Sigmoid colon (tissue), 6 donors: ENCODE measurements at regions not wholly inside any gene's neighbourhood (a gene's known extent, or its start where the extent isn't known, plus 50 kb on each side); places are given as distances from the start of the nearest gene placed in this dataset.

ENCODE experiments used
- DNase-seq: peaks from one replicate; pipeline ENCODE4 v3.0.0-alpha.2; 2019
- H3K27ac ChIP-seq, 4 donors: fragments of 200-600 bp; sonication (generic); one replicate each; pipeline ENCODE4 v1.5.1; 2016 to 2019; ENCODE audit warnings: mild to moderate bottlenecking in 1 of 4
- H3K27me3 ChIP-seq, 3 donors: fragments of 200-600 bp; sonication (generic); one replicate each; pipeline ENCODE4 v1.5.1; 2019; ENCODE audit warnings: mild to moderate bottlenecking in 1 of 3
- H3K36me3 ChIP-seq, 4 donors: fragments of 200-600 bp; sonication (generic); one replicate each; pipeline ENCODE4 v1.5.1; 2016 to 2019
- H3K4me1 ChIP-seq, 4 donors: fragments of 200-600 bp; sonication (generic); one replicate each; pipeline ENCODE4 v1.5.1; 2017 to 2019
- H3K4me3 ChIP-seq, 4 donors: fragments of 200-600 bp; sonication (generic); one replicate each; pipeline ENCODE4 v1.5.1; 2017 to 2019; ENCODE audit warnings: mild to moderate bottlenecking in 2 of 4, moderate library complexity in 1 of 4
- H3K9me3 ChIP-seq, 4 donors: fragments of 200-600 bp in 3 of 4; sonication (generic) in 3 of 4; one replicate each; pipeline versions ENCODE4 v1.5.1 to v1.6.1; 2013 to 2019
- EP300 ChIP-seq, 4 donors: sonication (generic); formaldehyde crosslinking; IDR thresholded peaks; one replicate each; pipeline ENCODE4 v1.6.1; 2017; ENCODE audit warnings: antibody characterized with exemption in 4 of 4
- POLR2A ChIP-seq, 2 donors: fragments of 450-650 bp; IDR thresholded peaks; one replicate each; pipeline ENCODE4 v1.6.1; 2016; ENCODE audit warnings: antibody characterized with exemption in 2 of 2, mild to moderate bottlenecking in 2 of 2, moderate library complexity in 2 of 2
- POLR2AphosphoS5 ChIP-seq, 4 donors: sonication (generic); formaldehyde crosslinking; IDR thresholded peaks; one replicate each; pipeline ENCODE4 v1.6.1; 2017; ENCODE audit warnings: antibody characterized with exemption in 4 of 4
- WGBS, 2 donors: extraction: QIAGEN DNeasy Blood & Tissue Kit; methylation state at CpG; one replicate each; pipeline ENCODE4 v1.1.7; 2013; 5-methylcytosine and 5-hydroxymethylcytosine counted together
- intact Hi-C: fragments of 100-400 bp; cut with DNase I; formaldehyde crosslinking; loops from one replicate; pipeline ENCODE4 v1.15.1; 2023
- TF ChIP-seq, protein P1 (sequence below), 4 experiments: fragments of 450-650 bp in 3 of 4; fragments of 200-600 bp in 1 of 4; IDR thresholded peaks; one replicate each; pipeline ENCODE4 v1.5.1; 2016 to 2019; ENCODE audit warnings: antibody characterized with exemption in 4 of 4, mild to moderate bottlenecking in 3 of 4, moderate library complexity in 2 of 4
- donor health status: healthy with polysubstance abuse.
- donor health status: healthy.

DNA sequence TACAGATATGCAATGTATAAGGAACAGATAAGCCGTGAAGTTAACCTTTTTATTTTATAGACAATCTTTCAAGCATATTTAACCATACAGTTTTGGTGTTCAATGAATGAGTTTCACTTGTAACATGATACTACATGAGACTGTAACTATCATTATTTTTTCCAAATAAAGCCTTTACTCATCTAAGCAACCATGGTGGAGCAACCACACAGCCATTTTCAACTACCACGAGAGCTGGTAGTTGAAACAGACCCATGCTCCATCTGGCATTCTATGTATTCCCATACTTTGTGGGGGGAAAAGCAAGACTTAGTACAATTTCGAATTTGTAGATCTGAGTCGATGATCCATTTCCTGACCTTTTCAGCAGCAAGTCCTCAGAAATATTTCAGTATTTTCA lies 159.3 kb upstream of the RND3 start:
- no peaks in the 10 kb centered on the region for H3K27me3 ChIP-seq
- TF ChIP-seq, protein P1, sequence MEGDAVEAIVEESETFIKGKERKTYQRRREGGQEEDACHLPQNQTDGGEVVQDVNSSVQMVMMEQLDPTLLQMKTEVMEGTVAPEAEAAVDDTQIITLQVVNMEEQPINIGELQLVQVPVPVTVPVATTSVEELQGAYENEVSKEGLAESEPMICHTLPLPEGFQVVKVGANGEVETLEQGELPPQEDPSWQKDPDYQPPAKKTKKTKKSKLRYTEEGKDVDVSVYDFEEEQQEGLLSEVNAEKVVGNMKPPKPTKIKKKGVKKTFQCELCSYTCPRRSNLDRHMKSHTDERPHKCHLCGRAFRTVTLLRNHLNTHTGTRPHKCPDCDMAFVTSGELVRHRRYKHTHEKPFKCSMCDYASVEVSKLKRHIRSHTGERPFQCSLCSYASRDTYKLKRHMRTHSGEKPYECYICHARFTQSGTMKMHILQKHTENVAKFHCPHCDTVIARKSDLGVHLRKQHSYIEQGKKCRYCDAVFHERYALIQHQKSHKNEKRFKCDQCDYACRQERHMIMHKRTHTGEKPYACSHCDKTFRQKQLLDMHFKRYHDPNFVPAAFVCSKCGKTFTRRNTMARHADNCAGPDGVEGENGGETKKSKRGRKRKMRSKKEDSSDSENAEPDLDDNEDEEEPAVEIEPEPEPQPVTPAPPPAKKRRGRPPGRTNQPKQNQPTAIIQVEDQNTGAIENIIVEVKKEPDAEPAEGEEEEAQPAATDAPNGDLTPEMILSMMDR (IDR thresholded peaks at IDR 0.05): no peak
- TF ChIP-seq EP300 (IDR thresholded peaks at IDR 0.05) (no peak), POLR2AphosphoS5 (IDR thresholded peaks at IDR 0.05) (no peak), POLR2A (IDR thresholded peaks at IDR 0.05) (no peak)

DNA sequence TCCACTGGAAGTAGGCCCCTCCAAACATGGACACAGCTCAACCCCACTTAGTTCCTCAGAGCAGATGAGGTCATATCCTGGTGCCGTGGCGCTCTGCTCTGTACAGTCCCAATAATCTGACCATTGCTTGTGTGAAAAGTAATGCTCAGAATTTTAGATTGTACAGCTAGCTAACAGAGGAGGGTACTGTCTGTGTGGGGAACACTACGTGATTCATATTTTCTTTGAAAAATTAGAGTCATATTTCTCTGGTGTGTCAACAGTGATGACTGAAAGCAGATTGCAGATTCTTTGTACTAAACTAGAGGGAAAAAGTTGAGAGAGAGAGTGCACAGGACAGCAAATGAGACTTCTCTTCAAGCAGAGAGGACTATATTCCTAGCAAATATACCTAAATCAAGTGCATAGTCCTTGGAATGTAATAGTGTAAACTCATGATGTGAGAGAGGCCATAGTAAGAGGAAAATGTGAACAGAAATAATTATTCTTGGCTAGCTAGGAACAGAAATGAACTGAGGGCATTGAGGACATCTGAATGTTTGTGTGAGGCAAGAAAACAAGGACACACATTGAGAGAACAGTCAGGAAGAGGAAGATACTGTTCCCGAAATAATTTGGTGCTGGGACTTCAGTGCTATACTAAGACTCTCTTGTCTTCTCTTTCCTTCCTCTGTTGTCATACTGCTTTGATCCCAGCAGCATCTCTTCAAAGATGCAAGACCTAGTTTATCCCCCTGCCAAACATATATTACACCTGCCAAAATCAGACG lies 157.0 kb upstream of the RND3 start:
- TF ChIP-seq POLR2A (IDR thresholded peaks at IDR 0.05) (no peak), POLR2AphosphoS5 (IDR thresholded peaks at IDR 0.05) (no peak), EP300 (IDR thresholded peaks at IDR 0.05) (no peak)
- TF ChIP-seq, protein P1 (IDR thresholded peaks at IDR 0.05): no peak
- Histone ChIP-seq H3K9me3 (no peaks in the 10 kb centered on the region), H3K36me3 (no peaks in the 10 kb centered on the region), H3K27me3 (no peaks in the 10 kb centered on the region), H3K4me3 (no peak overlapping the region), H3K4me1 (peaks cover 0 to 12% (median 3%) of the 10 kb centered on the region in 4 donors), H3K27ac (peak overlapping the region; percentile 46 to 61 (median 52))
- DNase-seq: no peak
- WGBS, 2 donors: 60 to 61% methylated on average over 5 of the region's 5 CpGs
- intact Hi-C loops: no loop called here

More for the DNA sequence above, 159.3 kb upstream of the RND3 start:
- WGBS, 2 donors: 87 to 89% methylated on average over 4 of the region's 4 CpGs
- Histone ChIP-seq H3K4me1 (peaks cover 0 to 12% (median 3%) of the 10 kb centered on the region in 4 donors), H3K36me3 (no peaks in the 10 kb centered on the region), H3K9me3 (no peaks in the 10 kb centered on the region), H3K27ac (no peak overlapping the region), H3K4me3 (no peak overlapping the region)
- DNase-seq: no peak
- intact Hi-C loops: no loop called here

DNA sequence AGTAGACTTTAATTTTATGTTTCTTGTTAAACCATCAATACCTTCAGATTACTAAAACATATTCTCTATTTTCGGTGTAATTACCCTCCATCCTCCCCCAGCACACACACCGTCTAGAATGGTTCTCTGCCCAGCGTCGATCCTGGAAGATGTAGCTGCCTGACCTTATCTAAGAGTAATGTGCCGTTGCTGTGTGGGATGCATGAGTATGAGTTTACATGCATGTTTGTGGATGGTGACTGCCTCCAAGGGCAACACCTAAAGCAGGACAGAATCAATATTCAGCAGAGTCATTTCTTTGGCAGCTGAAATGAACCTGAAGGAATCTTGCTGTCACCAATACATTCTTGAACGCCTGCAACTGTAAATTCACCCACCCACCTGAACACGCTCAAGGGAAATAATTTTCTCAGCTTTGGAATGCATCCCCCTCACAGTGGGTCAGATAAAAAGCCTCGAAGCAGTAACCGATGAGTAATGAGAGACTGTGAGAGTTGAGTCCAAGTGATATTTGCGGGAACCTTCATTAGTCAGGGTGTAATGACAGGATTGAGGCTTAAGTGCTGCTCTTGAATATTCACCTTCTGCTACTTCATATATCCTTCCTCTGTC lies 155.8 kb upstream of the RND3 start:
- Histone ChIP-seq H3K27me3 (no peaks in the 10 kb centered on the region), H3K4me1 (peaks cover 0 to 12% (median 3%) of the 10 kb centered on the region in 4 donors), H3K27ac (peak overlapping the region in 3 of 4 donors; percentile 15 to 51 (median 17)), H3K36me3 (no peaks in the 10 kb centered on the region), H3K9me3 (no peaks in the 10 kb centered on the region), H3K4me3 (no peak overlapping the region)
- intact Hi-C loops: no loop called here
- DNase-seq: no peak
- WGBS, 2 donors: 90 to 93% methylated on average over 10 of the region's 10 CpGs
- TF ChIP-seq, protein P1 (IDR thresholded peaks at IDR 0.05): no peak
- TF ChIP-seq EP300 (IDR thresholded peaks at IDR 0.05) (no peak), POLR2AphosphoS5 (IDR thresholded peaks at IDR 0.05) (no peak), POLR2A (IDR thresholded peaks at IDR 0.05) (no peak)

DNA sequence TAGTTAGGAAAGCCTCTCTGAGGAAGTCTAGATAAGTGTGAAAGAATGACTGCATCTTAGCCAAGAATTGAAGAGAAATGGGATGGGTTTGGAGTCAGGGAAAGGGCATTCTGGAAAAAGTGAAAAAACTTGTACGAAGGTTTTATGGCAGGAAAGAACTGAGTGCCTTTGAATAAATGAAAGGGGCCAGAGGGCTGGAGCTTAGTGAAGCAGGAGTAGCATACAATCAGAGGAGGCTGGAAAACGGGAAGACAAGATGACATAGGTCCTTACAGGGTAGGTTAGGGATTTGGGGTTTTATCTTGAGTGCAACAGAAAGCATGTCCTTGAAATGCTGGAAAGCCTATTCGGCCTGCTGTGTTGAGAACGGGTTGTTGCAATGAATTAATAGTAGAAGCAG lies 152.6 kb upstream of the RND3 start:
- TF ChIP-seq, protein P1 (IDR thresholded peaks at IDR 0.05): no peak
- TF ChIP-seq EP300 (IDR thresholded peaks at IDR 0.05): no peak
- no peak for TF ChIP-seq POLR2A (IDR thresholded peaks at IDR 0.05)
- no peak for TF ChIP-seq POLR2AphosphoS5 (IDR thresholded peaks at IDR 0.05)
- intact Hi-C loops: no loop called here
- no peak for DNase-seq
- H3K27me3 ChIP-seq: no peaks in the 10 kb centered on the region
- H3K4me1 ChIP-seq: peaks cover 0 to 7% (median 3%) of the 10 kb centered on the region in 4 donors
- peak overlapping the region in 3 of 4 donors; percentile 24 to 35 (median 34) for H3K27ac ChIP-seq
- WGBS, 2 donors: 28 to 39% methylated on average over 4 of the region's 4 CpGs
- H3K9me3 ChIP-seq: no peaks in the 10 kb centered on the region
- peak overlapping the region in 1 of 4 donors; percentile 14 for H3K4me3 ChIP-seq
- H3K36me3 ChIP-seq: no peaks in the 10 kb centered on the region
